Left renal cortex interstitium (tissue), 4 donors: ENCODE measurements at regions not wholly inside any gene's neighbourhood (a gene's known extent, or its start where the extent isn't known, plus 50 kb on each side); places are given as distances from the start of the nearest gene placed in this dataset.

ENCODE experiments used
- DNase-seq, 4 donors: peaks; one replicate each; pipeline ENCODE4 v3.0.0-alpha.2; 2013; ENCODE audit warnings: low read depth in 4 of 4, low spot score in 2 of 4, missing footprints in 1 of 4

DNA sequence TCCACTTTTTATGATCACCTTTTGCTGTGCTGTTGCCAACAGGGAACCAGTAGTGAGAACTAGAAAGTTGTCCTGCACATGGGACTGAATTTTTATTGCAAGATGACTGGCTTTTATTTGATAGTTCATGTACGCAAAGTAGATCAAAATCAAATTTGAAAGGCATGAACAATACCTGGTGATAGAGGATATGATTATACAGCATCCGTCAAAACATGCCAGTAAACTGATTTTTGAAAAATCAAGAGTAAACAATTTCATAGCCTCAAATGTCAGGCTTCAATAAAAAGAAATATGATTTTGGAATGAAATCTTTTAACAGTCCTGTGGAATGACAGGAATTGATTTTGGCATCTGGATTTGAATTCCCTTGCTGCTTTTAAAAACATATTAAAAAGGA, 219.6 kb upstream of the LRRN1 start:
- no peak for DNase-seq

DNA sequence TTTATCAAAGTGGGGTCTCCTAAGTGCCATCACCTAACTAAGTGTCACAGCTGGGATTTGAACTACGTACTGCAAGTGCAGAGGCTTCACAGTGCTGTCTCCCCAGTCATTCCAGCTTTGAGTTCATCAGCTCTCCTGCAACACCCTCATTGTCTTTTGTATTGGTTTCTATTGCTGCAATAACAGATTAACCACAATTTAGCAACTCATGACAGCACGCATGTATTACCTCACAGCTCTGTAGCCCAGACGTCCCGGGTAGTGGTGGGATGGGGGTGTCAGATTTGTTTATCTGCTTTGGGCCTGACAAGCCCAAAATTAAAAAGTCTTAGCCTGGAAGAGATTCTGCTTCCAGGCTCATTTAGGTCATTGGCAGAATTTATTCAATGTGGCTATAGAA, 220.5 kb upstream of the LRRN1 start:
- no peak for DNase-seq

DNA sequence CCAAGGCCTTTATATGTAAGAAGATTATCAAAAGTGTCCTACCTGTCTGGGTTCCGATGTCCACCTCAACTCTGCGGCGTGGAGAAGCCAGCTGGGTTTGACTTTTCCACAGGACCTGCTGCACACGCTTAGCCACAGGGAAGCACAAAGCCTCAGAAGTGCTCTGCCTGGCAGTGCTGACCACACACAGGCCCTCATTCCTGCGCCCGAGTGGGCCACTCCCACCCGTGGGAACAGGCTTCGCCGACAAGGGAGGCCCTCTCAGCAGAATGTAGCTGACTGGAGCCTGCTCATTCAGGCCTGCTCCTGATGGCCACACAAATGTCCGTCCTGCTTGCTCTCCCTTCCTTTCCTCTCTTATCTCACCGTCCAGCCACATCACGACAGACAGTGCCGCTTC, 221.4 kb upstream of the LRRN1 start:
- no peak for DNase-seq

DNA sequence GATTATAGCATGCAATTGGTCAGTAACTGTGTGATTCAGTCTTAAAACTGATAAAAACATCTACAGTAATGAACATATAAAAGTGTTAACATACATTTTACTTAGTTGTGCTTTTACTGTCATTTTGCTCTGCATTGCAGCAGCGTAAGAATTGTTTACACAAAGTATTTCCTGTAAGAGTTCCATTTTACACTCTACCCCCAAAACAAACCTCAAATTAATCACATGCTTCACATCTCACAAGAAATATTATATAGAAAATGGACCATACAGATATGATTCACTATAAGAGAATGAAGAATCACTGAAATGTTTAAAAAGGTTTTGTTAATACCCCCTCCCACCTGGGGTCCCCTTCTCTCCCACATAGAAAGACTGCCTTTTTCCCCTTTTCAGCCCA, 225.9 kb upstream of the LRRN1 start:
- DNase-seq: no peak

DNA sequence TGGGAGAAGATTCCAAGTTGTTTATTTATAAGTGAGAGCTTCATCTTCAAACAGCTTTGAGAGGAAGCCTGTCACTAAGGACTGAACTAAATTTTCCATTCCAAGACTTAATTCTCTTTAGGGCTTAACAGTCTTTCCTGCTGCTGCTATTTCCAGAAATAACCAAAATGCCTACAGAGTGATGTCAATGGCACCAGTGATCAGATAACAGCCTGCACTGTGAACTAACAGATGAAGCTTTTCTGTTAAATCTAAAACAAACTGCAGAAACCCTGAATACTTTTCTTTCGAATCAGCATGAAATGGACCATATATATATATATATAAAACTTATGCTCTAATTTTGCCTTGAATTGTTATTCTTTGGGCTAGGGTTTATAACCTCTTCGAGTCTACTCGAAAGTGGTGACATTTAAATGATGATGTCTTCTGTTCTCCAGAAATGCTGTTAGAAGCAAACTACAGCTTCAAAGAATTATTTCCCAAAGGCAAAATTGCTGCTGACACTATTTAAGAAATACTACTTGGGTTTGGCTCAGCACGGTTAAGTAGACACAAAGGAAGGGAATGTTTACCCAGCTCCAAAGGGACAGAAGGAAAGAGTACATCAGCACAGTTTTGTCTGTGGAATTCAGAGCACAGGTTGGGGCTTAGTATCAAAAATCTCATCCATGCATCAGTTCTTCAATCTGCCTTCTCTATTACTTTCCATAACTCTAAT, 238.5 kb upstream of the LRRN1 start:
- DNase-seq: peak in 1 of 4 donors; percentile 11

DNA sequence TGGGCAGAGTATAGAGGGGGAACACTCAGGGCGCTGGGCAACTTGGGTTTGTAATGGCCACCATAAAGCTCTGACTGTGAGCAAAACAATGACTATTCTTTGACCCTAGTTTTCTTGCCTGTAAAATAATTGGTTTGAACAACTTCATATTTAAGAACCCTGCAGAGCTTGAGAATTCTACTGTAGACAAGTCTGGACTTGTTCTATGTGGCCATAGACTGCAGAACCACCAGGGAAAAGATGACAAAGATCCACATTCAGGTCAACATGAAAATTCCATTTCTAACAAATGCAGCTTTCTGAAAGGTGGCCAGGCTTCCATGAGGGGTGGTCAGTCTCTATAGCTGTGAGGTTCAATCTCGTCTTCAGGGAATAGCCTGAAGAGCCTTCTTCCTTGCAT, 239.4 kb upstream of the LRRN1 start:
- no peak for DNase-seq

DNA sequence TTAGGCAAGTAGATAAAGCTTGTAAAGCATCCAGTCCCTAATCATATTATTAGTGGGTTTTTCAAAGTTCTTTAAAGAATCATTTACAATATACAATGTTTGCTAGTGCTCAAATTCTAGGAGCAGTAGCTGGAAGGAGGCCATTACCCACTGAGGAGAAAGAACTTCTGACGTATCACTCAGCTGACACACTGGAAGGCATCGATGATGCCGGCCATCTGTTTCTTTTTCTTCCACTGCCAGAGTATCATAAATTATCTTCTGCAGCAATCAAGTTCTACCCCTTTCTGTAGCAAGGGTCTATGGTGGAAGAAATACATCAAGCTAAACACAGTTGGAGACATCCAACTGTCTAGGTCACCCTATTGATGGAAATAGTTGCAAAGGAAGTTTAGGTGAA, 243.2 kb upstream of the LRRN1 start:
- no peak for DNase-seq

DNA sequence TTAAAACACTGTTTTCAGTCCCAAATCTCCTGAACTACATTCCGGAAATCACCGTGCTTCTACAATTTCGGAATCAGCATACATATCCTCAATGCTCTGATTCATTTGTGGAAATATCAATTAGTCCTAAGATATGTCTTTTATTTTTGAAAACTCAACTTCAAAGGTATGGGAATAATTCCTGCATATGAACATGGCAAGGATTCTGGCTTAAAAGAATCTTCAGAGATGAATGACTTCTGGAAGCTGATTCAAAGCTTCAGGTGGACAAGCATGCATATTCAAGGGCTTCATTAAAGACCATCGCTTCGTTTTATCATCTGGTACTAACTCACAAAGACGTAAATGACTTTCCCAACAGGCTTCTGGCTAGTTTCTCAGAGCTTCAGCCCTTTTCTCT, 246.0 kb upstream of the LRRN1 start:
- DNase-seq: no peak

DNA sequence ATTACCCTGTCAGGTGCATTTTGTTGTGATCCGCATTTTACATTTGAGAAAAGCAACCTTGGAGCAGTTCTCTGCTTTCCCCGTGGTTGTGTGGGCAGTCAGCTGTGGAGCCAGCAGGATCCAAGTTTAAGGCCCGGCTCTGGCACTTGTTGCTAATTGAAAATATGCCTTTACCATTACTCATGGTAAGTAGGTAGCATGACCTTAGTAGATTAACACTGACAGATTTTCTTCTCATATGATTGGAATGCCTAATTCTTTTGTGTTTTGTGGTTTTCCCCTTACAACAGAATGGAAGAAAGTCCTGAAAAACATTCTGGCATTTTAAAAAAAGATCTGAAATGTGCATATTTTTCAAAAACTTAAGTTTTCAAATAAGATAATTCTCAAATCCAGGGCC, 246.5 kb upstream of the LRRN1 start:
- DNase-seq: no peak

DNA sequence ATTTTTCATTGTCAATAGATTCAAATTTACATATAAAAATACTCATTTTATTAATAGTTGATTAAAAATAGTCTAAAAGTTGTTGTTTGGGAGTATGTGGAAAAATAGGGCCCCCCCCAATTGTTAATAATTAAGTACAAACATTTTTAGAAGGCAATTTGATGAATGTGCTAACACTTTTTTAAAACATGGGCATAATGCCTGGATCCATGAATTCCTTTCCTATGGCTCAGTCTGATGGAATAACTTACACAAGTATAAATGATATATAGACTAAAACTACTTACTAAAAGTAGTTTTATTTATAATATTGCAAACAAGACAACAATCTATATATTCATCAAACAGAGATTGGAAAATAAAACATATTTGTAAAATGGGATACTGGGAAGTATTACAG, 247.2 kb upstream of the LRRN1 start:
- no peak for DNase-seq

DNA sequence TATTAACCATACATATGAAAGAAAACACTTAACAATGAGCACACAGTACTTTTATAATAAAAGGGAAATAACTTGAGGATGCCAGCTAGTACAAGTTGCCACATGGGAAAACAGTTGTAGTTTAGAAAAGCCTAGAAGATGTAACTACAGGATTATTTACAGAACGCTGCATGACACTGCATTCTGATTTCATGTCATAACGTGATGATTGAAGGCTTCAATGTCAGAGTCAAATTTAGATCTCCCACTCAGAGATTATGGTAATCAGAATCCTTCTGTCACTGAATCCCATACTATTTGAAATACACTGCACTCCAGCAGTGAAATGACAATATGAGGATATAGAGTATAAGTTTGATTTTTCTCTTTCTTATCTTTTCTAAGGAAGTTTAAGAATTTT, 253.9 kb upstream of the LRRN1 start:
- DNase-seq: no peak

DNA sequence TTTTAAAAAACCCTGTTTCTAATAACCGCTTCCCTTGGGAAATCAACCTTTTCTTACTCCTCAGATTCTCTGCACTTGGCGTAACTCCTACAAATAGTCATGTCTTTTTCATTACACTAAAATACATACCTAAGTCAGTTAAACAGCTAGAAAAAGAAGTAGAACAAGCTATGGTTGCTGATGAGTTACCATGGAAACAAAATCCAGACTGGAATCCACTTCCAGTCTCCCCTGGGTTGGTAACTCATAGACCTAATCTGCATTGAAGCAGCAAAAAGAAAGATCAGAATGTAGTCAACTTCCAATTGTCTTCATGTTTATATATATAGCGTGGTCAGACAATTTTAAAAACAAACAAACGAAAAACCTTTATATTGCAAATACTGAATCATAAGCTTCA, 260.8 kb upstream of the LRRN1 start:
- no peak for DNase-seq

DNA sequence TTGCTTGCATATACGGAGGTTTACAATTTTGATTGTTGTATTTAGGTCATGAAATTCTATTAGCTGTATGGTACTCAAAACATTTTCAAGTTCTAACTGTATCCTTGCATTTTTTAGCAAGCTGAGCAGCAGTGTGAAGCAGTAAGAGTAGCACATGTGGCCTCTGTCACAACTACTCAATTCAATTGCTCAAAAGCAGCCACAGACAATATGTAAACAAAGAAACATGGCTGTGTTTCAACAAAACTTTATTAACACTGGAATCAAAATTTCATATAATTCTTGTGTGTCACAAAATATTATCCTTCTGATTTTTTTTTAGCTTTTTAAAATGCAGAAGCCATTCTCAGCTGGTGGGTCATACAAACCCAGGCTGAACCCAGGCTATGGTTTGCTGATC, 266.7 kb upstream of the LRRN1 start:
- DNase-seq: no peak

DNA sequence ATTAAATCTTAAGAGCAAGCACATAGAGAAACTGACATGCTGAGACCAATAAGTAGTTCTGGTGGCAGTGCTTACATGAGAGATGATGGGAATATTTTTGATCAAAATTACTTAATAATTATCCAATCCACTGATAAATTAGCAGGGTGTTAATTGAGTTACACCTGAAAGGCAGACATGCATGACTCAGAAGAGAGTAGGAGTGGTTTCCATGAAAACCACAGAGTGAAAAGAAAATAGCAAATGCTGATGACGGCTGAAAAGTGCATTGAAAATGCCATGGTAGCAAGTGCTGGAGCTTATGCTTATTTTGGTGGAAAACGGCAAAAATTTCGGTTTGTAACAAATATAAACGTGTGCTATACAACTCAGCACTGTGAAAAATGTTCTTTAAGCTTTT, 267.8 kb upstream of the LRRN1 start:
- no peak for DNase-seq

DNA sequence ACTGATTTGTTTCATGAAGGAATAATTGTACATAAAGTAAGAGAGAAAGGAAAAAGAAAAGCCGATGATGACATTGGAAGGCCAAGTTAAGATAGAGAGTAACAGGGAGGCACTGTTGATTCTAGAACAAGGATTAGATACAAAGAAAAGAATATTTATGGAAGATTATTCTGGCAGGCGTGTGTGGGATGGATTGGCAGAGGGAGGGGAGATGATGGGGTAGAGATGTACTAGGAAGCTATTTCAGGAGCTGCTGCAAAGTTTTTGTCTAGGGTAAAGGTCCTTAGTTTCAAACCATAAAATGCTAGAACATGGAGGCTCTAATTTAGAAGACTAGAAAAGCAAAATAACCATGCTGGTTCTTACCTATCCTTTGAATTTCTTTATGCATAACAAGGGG, 280.0 kb upstream of the LRRN1 start:
- no peak for DNase-seq

DNA sequence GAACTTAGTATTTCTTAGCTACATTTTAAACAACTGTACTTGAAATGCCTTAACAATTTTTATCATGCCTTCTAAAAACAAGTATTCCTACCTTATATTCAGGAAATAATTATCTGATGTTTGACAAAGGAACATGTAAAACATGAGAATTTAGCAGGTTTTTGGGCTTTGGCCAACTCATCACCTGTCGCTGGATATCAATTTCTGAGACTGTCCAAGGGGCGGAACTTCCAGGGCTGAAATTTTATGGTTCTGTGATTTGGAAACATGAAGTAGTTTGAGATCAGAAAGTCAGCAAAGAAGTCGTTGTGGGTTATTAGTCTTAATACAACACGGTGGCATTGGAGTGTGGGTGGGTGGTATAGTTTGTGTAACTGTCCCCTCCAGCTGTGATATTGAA, 282.2 kb upstream of the LRRN1 start:
- no peak for DNase-seq

DNA sequence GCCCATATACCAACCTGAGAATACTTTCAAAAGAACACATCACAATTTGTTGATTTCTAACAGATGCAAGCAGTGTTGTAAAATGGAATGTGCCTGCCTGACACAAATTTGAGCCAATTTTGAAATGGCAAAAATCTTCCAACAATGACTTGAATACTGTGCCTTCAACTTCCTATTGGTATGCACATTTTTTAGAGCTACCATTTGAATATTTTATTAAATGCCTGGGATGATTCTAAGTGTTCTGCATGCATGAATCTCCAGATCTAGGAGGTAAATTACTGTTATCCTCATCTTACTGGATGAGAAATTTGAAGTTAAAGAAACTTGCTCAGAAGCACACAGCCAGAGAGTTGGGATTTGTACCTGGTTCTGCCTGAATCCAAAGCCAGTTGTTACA, 282.8 kb upstream of the LRRN1 start:
- no peak for DNase-seq

DNA sequence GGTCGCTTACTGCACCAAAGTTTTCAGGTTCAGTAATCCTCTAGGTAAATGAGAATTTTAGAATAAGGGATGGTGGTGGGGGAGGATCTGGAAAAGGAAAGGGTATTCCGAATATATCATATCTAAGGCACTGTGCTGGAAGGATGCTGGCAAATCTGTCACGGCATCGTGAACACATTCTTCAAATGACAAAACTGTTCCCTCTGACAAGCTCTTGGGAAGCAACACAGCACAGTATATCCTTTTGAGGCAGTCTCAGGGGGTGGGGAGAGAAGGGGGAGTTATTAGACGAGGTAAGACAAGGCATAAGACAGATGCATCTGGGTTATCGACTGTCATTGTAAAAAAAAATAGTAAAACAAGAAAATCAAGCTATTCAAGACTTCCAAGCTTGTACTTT, 289.6 kb upstream of the LRRN1 start:
- DNase-seq: no peak

DNA sequence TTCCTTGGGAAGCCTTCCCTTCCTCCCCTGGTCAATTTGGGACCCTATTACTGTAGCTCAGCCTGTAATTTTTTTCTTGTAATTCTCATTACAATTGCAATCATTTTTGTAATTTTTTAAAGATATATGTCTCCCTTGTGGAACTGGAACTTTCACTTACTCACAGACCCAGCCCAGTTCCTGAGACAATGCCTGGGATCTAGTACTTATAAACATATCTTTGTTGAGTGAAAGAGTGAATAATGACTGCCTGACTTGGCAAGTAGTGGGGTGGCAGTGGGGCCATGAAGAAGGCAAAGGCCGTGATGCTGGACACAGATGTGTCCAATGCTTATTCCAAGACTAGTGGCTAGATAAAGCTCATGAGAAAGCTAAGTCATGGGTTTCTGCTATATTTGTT, 294.5 kb upstream of the LRRN1 start:
- no peak for DNase-seq

DNA sequence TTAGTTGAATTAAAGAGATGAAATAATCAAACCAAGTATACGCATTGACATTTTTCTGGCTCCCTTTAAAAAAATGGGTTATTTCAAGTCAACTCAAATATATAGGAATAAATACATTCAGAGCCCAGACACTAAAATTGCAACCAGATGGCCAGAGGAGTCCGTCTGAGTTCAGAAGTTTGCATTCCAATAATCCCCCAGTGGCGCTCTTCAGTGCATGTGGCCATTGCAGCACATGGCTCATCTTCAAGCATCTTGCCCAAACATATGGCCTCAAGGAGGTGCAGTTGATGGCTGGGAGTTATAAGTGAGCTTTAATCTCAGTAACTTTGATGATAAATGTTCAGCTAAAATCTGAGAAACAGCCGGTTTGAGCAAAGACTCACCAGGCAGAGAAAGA, 295.8 kb upstream of the LRRN1 start:
- DNase-seq: no peak

DNA sequence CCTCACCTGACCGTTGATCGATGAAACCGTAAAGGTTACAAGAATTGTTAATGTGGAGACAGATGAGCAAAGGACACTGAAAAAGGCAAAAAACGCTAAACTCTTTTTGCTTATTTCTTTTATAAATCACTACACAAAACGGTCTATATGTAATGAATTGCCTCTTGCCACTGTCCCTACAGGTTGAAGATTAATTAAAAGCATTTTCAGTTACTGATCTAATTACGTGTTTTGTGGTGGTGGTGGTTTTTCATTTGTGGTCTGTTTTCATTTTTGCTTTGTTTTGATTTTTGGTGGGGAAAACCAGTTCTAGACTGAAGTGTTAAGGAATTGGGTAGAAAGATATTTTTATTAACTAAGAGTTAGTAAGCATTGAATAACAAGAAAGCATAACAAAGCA, 299.2 kb upstream of the LRRN1 start:
- no peak for DNase-seq

DNA sequence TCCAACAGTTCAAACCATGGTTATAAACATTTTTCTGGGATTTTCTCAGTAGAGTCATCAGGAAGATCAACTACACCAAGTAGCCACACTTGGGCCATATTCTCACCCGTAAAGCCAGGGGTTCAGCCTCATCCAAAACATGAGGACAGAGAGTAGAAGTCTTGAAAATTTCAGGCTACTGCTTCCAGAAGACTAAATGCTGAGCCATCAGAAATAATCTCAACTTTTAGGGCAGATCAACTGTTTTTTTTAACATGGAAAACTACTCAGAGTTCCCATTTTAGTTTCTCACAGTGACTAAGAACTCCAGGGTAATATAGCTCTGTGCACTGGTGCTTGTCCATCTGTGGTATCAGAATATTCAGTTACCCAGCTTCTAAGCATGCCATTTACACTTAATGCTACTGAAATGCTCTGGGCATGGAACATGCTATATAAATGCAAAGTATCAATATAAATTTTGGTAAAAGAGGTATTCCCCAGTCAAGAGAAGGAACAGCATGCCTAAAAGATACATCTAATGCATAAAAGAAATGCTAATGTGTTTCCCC, 300.1 kb upstream of the LRRN1 start:
- no peak for DNase-seq

DNA sequence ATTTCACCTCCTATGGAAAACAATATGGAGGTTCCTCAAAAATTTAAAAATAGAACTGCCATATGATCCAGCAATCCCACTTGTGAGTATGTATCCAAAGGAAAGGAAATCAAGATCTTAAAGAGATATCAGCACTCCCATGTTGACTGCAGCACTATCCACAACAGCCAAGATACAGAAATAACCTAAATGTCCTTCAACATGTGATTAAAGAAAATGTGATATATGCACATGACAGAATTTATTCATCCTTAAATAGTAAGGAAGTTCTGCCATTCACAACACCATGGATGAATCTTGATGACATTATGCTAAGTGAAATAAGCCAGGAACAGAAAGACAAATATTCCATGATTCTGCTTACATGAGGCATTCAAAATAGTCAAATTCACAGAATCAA, 303.6 kb upstream of the LRRN1 start:
- DNase-seq: no peak
